H1 (cell line): ENCODE measurements at regions not wholly inside any gene's neighbourhood (a gene's known extent, or its start where the extent isn't known, plus 50 kb on each side); places are given as distances from the start of the nearest gene placed in this dataset.

ENCODE experiments used
- CBX8 ChIP-seq: fragments of 300-800, 300-1000 bp; sonication (generic); IDR thresholded peaks from 2 replicates; pipeline ENCODE4 v1.7.1; 2016; ENCODE audit warnings: low read depth, low read length, borderline replicate concordance
- CEBPB ChIP-seq: IDR thresholded peaks from 2 replicates; pipeline ENCODE4 v1.6.1; 2012; ENCODE audit warnings: low read depth, low read length
- CTCF ChIP-seq, 3 experiments: IDR thresholded peaks; 1 replicate in 2 of 3; 2 replicates in 1 of 3; pipeline versions ENCODE4 v1.5.1 to v1.6.1; 2011; ENCODE audit warnings: low read length in 3 of 3, mild to moderate bottlenecking in 3 of 3, inconsistent platforms in 2 of 3, low read depth in 1 of 3, moderate library complexity in 1 of 3; ENCODE audit not compliant: insufficient read depth in 1 of 3; ENCODE audit errors: control extremely low read depth in 1 of 3
- EGR1 ChIP-seq: IDR thresholded peaks from 2 replicates; pipeline ENCODE4 v1.6.1; 2011; ENCODE audit warnings: low read depth, low read length, borderline replicate concordance
- EP300 ChIP-seq, 2 experiments: IDR thresholded peaks; 1 replicate in 1 of 2; 2 replicates in 1 of 2; pipeline ENCODE4 v1.6.1; 2011 to 2012; ENCODE audit warnings: low read depth in 2 of 2, low read length in 2 of 2, mild to moderate bottlenecking in 2 of 2, borderline replicate concordance in 1 of 2, inconsistent platforms in 1 of 2, moderate library complexity in 1 of 2
- EZH2 ChIP-seq: fragments of 200-600 bp; sonication (generic); IDR thresholded peaks from 2 replicates; pipeline ENCODE4 v1.7.1; 2012; ENCODE audit warnings: low read depth, mild to moderate bottlenecking, moderate library complexity, low read length, inconsistent platforms; ENCODE audit not compliant: severe bottlenecking
- KDM1A ChIP-seq: fragments of 200-600, 300-600 bp; sonication (generic); IDR thresholded peaks from 2 replicates; pipeline ENCODE4 v1.7.1; 2016; ENCODE audit warnings: mild to moderate bottlenecking, low read length, borderline replicate concordance
- POLR2A ChIP-seq, 2 experiments: IDR thresholded peaks; 1 replicate in 1 of 2; 2 replicates in 1 of 2; pipeline ENCODE4 v1.6.1; 2011; ENCODE audit warnings: low read depth in 2 of 2, low read length in 2 of 2, mild to moderate bottlenecking in 2 of 2; ENCODE audit errors: control extremely low read depth in 1 of 2
- POLR2AphosphoS5 ChIP-seq: IDR thresholded peaks from 2 replicates; pipeline ENCODE4 v1.6.1; 2011; ENCODE audit warnings: low read depth, low read length
- POU5F1 ChIP-seq: IDR thresholded peaks from 2 replicates; pipeline ENCODE4 v1.6.1; 2011; ENCODE audit warnings: low read depth, mild to moderate bottlenecking, low read length, moderate library complexity
- RFX5 ChIP-seq: IDR thresholded peaks from 2 replicates; pipeline ENCODE4 v1.6.1; 2011; ENCODE audit warnings: low read depth, low read length, improper control_type of control experiment, borderline replicate concordance
- SIN3A ChIP-seq, 2 experiments: IDR thresholded peaks in 1 of 2; conservative IDR thresholded peaks in 1 of 2; 2 replicates each; pipeline ENCODE4 v1.6.1; 2011 to 2012; ENCODE audit warnings: low read length in 2 of 2, improper control_type of control experiment in 1 of 2, low read depth in 1 of 2, mild to moderate bottlenecking in 1 of 2
- SP1 ChIP-seq: IDR thresholded peaks from 2 replicates; pipeline ENCODE4 v1.6.1; 2011; ENCODE audit warnings: low read depth, low read length
- SRF ChIP-seq: IDR thresholded peaks from 2 replicates; pipeline ENCODE4 v1.6.1; 2011; ENCODE audit warnings: mild to moderate bottlenecking, low read depth, low read length, moderate library complexity

GRCh38 chr6:165976684-165977083, 191.0 kb downstream of the TBXT start:
- TF ChIP-seq SRF (no peak), POLR2AphosphoS5 (no peak), CTCF (IDR thresholded peaks at IDR 0.05; ENCODE audit: control extremely low read depth in 1 of 3, insufficient read depth in 1 of 3, low read depth in 1 of 3, low read length in 3 of 3) (no peak), EP300 (IDR thresholded peaks at IDR 0.05; ENCODE audit: borderline replicate concordance in 1 of 2, low read depth in 2 of 2, low read length in 2 of 2) (no peak), POU5F1 (no peak), RFX5 (no peak), POLR2A (IDR thresholded peaks at IDR 0.05; ENCODE audit: control extremely low read depth in 1 of 2, low read depth in 2 of 2, low read length in 2 of 2) (no peak), EZH2 (no peak), SIN3A (conservative IDR thresholded peaks at IDR 0.05 in 1 of 2, IDR thresholded peaks at IDR 0.05 in 1 of 2; ENCODE audit: low read depth in 1 of 2, low read length in 2 of 2) (no peak), EGR1 (no peak), KDM1A (no peak), CEBPB (no peak), SP1 (no peak), CBX8 (no peak)
